Adrenal gland (tissue), 5 donors: ENCODE measurements at regions not wholly inside any gene's neighbourhood (a gene's known extent, or its start where the extent isn't known, plus 50 kb on each side); places are given as distances from the start of the nearest gene placed in this dataset.

Experiments
- POLR2A ChIP-seq, 2 donors: fragments of 450-650 bp; IDR thresholded peaks; one replicate each; pipeline ENCODE4 v1.6.1; 2017; ENCODE audit warnings: antibody characterized with exemption in 2 of 2, mild to moderate bottlenecking in 2 of 2, moderate library complexity in 1 of 2
- TF ChIP-seq, protein P1 (sequence below), 6 experiments: fragments of 450-650 bp in 4 of 6; fragments of 200-600 bp in 2 of 6; sonication (generic) in 1 of 6; IDR thresholded peaks; 1 replicate in 5 of 6; 2 replicates in 1 of 6; pipeline versions ENCODE4 v1.5.1 to v1.8.0; 2016 to 2021; ENCODE audit warnings: antibody characterized with exemption in 6 of 6, mild to moderate bottlenecking in 2 of 6, moderate library complexity in 1 of 6
- donor health status: DM: no; HTN: no; CAD: no.

DNA sequence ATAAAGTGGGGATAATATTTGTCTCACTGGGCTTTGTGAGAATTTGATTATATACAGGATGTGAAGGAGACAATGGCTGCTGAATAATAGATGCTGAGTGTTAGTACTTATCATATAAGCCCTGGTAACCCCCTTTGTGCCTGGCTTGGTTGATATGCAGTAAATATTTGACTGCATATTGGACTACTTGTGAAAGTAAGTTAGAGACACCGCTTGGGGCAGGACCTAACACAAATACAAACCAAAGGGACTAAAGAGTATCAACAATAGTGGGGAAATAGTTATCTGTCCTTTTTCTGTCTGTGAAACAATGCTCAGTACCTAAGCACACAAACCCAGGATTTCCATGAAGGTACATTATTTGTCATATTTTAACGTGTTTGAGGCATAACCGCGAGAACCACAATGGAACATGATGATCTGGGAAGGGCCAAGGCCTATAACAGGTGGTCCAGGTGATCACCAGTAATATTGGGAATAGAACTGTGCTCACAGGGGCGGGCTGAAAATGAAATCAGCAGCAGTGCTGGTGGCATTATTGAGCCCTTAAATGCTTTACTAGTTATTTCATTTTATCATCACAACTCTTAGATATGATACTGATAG lies 138.2 kb upstream of the SMARCA2 start:
- TF ChIP-seq POLR2A (IDR thresholded peaks at IDR 0.05) = no peak
- TF ChIP-seq, protein P1, sequence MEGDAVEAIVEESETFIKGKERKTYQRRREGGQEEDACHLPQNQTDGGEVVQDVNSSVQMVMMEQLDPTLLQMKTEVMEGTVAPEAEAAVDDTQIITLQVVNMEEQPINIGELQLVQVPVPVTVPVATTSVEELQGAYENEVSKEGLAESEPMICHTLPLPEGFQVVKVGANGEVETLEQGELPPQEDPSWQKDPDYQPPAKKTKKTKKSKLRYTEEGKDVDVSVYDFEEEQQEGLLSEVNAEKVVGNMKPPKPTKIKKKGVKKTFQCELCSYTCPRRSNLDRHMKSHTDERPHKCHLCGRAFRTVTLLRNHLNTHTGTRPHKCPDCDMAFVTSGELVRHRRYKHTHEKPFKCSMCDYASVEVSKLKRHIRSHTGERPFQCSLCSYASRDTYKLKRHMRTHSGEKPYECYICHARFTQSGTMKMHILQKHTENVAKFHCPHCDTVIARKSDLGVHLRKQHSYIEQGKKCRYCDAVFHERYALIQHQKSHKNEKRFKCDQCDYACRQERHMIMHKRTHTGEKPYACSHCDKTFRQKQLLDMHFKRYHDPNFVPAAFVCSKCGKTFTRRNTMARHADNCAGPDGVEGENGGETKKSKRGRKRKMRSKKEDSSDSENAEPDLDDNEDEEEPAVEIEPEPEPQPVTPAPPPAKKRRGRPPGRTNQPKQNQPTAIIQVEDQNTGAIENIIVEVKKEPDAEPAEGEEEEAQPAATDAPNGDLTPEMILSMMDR (IDR thresholded peaks at IDR 0.05) = no peak
